NCI-H345 (cell line): ENCODE measurements at regions not wholly inside any gene's neighbourhood (a gene's known extent, or its start where the extent isn't known, plus 50 kb on each side); places are given as distances from the start of the nearest gene placed in this dataset.

Experiments used
- DNase-seq: peaks from one replicate; lab custom pipeline; 2025; lab: John Stamatoyannopoulos, UW

- no peak for DNase-seq
Measured at GRCh38 chr3:67288466-67289106, 290.5 kb downstream of the KBTBD8 start.

GRCh38 chr3:67289626-67290025, 291.5 kb downstream of the KBTBD8 start:
- no peak for DNase-seq

GRCh38 chr3:67290438-67290837, 292.3 kb downstream of the KBTBD8 start:
- DNase-seq, result no peak

- DNase-seq, result no peak
Measured at GRCh38 chr3:67291287-67292252, 293.5 kb downstream of the KBTBD8 start.

GRCh38 chr3:67292356-67293121, 294.4 kb downstream of the KBTBD8 start:
- no peak for DNase-seq

GRCh38 chr3:67294341-67294740, 296.2 kb downstream of the KBTBD8 start:
- DNase-seq, result no peak

GRCh38 chr3:67296039-67296892, 298.2 kb downstream of the KBTBD8 start:
- no peak for DNase-seq

GRCh38 chr3:67297715-67298475, 299.8 kb downstream of the KBTBD8 start:
- DNase-seq, result no peak

GRCh38 chr3:67301556-67301955, 303.4 kb downstream of the KBTBD8 start:
- DNase-seq, result no peak

GRCh38 chr3:67302489-67302888, 304.4 kb downstream of the KBTBD8 start:
- DNase-seq, result no peak

- no peak for DNase-seq
Measured at GRCh38 chr3:67305160-67305559, 307.1 kb downstream of the KBTBD8 start.

GRCh38 chr3:67305922-67306321, 307.8 kb downstream of the KBTBD8 start:
- DNase-seq, result no peak

- no peak for DNase-seq
Measured at GRCh38 chr3:67311440-67311839, 313.3 kb downstream of the KBTBD8 start.

GRCh38 chr3:67312155-67312554, 314.0 kb downstream of the KBTBD8 start:
- no peak for DNase-seq

GRCh38 chr3:67318162-67318561, 320.1 kb downstream of the KBTBD8 start:
- DNase-seq, result no peak

GRCh38 chr3:67324554-67324953, 326.4 kb downstream of the KBTBD8 start:
- no peak for DNase-seq
